ENCODE measurements at regions not wholly inside any gene's neighbourhood (a gene's known extent, or its start where the extent isn't known, plus 50 kb on each side); places are given as distances from the start of the nearest gene placed in this dataset.
"Not testable (repeated sequence)": the region's sequence is repeated elsewhere in the genome, so short reads cannot be mapped to it uniquely, and the experiment has no call there.

GRCh38 chr7:66505009-66505408 lies 123.7 kb upstream of the KCTD7 start:
- no peak for DNase-seq

- DNase-seq = peak; percentile 53
Observed at GRCh38 chr7:66505531-66506451, 122.9 kb upstream of the KCTD7 start.

- DNase-seq = not testable (repeated sequence)
Observed at GRCh38 chr7:66506703-66507102, 122.0 kb upstream of the KCTD7 start.

- DNase-seq = no peak
Observed at GRCh38 chr7:66507764-66508296, 120.9 kb upstream of the KCTD7 start.

GRCh38 chr7:66508431-66508830 lies 120.2 kb upstream of the KCTD7 start:
- no peak for DNase-seq

- no peak for DNase-seq
Observed at GRCh38 chr7:66514050-66514449, 114.6 kb upstream of the KCTD7 start.

GRCh38 chr7:66517212-66517909 lies 111.3 kb upstream of the KCTD7 start:
- no peak for DNase-seq

GRCh38 chr7:66518151-66518691 lies 110.5 kb upstream of the KCTD7 start:
- no peak for DNase-seq

GRCh38 chr7:66521675-66522074 lies 107.0 kb upstream of the KCTD7 start:
- DNase-seq = no peak

GRCh38 chr7:66522518-66522917 lies 106.2 kb upstream of the KCTD7 start:
- peak; percentile 13 for DNase-seq

GRCh38 chr7:66523409-66523808 lies 105.3 kb upstream of the KCTD7 start:
- DNase-seq = no peak

GRCh38 chr7:66524738-66525137 lies 103.9 kb upstream of the KCTD7 start:
- no peak for DNase-seq

- DNase-seq = not testable (repeated sequence)
Observed at GRCh38 chr7:66526782-66527181, 101.9 kb upstream of the KCTD7 start.

- DNase-seq = no peak
Observed at GRCh38 chr7:66528652-66529051, 100.0 kb upstream of the KCTD7 start.

GRCh38 chr7:66529883-66530610 lies 98.6 kb upstream of the KCTD7 start:
- no peak for DNase-seq

GRCh38 chr7:66535414-66536329 lies 93.0 kb upstream of the KCTD7 start:
- DNase-seq = no peak

GRCh38 chr7:66537380-66537779 lies 91.3 kb upstream of the KCTD7 start:
- DNase-seq = no peak

- no peak for DNase-seq
Observed at GRCh38 chr7:66537876-66538275, 90.8 kb upstream of the KCTD7 start.

- no peak for DNase-seq
Observed at GRCh38 chr7:66539264-66539623, 89.4 kb upstream of the KCTD7 start.

- DNase-seq = no peak
Observed at GRCh38 chr7:66539902-66540375, 88.7 kb upstream of the KCTD7 start.

GRCh38 chr7:66542049-66542448 lies 86.6 kb upstream of the KCTD7 start:
- DNase-seq = no peak
